ENCODE measurements at regions not wholly inside any gene's neighbourhood (a gene's known extent, or its start where the extent isn't known, plus 50 kb on each side); places are given as distances from the start of the nearest gene placed in this dataset.

DNA sequence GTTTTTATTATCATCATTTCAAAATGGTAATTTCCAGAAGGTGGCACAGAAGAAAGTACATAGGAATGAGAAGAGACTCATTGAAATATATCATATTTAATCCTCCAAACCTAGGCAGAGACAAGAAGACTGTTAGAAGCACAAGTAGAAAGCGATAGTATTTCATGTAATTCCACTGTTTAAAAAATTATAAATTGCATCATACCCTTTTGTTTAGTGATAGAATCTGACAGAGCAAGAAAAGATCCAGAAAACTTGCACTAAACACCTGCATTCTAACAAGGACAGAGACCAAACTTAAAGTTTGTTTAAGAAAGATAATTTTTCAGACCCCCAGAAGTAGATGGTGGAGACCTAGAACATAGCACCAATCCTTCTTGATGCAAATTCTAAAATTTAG, 56.9 kb upstream of the CD96 start:
- no peak for TF ChIP-seq EZH2 (IDR thresholded peaks at IDR 0.05; ENCODE audit: low read length)
- TF ChIP-seq, protein P1, sequence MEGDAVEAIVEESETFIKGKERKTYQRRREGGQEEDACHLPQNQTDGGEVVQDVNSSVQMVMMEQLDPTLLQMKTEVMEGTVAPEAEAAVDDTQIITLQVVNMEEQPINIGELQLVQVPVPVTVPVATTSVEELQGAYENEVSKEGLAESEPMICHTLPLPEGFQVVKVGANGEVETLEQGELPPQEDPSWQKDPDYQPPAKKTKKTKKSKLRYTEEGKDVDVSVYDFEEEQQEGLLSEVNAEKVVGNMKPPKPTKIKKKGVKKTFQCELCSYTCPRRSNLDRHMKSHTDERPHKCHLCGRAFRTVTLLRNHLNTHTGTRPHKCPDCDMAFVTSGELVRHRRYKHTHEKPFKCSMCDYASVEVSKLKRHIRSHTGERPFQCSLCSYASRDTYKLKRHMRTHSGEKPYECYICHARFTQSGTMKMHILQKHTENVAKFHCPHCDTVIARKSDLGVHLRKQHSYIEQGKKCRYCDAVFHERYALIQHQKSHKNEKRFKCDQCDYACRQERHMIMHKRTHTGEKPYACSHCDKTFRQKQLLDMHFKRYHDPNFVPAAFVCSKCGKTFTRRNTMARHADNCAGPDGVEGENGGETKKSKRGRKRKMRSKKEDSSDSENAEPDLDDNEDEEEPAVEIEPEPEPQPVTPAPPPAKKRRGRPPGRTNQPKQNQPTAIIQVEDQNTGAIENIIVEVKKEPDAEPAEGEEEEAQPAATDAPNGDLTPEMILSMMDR (optimal IDR thresholded peaks at IDR 0.05 in 1 of 3, IDR thresholded peaks at IDR 0.05 in 1 of 3, conservative IDR thresholded peaks at IDR 0.05 in 1 of 3; ENCODE audit: extremely low read depth in 1 of 3, insufficient read depth in 2 of 3, low read length in 3 of 3): no peak
